Right cardiac atrium (tissue), 5 donors: ENCODE measurements at regions not wholly inside any gene's neighbourhood (a gene's known extent, or its start where the extent isn't known, plus 50 kb on each side); places are given as distances from the start of the nearest gene placed in this dataset.

Source experiments
- ATAC-seq, 2 donors: fragments of 200-7000 bp; cut with Tn5 transposase; one replicate each; pipeline versions ENCODE4 v1.8.0 to v1.9.1; 2020; ENCODE audit warnings: moderate library complexity in 2 of 2, mild to moderate bottlenecking in 1 of 2
- DNase-seq, 3 donors: peaks; one replicate each; pipeline ENCODE4 v3.0.0-alpha.2; 2020
- H3K27ac ChIP-seq: one replicate; pipeline ENCODE4 v1.5.1; 2013; ENCODE audit warnings: mild to moderate bottlenecking, low read length, control low read depth, moderate library complexity
- H3K27me3 ChIP-seq: one replicate; pipeline ENCODE4 v1.6.1; 2013; ENCODE audit not compliant: control insufficient read depth, insufficient read depth
- H3K4me1 ChIP-seq: one replicate; pipeline ENCODE4 v1.6.1; 2013; ENCODE audit warnings: low read length; ENCODE audit not compliant: control insufficient read depth, insufficient read depth
- H3K4me3 ChIP-seq: one replicate; pipeline ENCODE4 v1.5.1; 2013; ENCODE audit warnings: low read length, control low read depth
- H3K9me3 ChIP-seq: one replicate; pipeline ENCODE4 v1.6.1; 2013; ENCODE audit warnings: low read length; ENCODE audit not compliant: control insufficient read depth
- WGBS: extraction: QIAGEN DNeasy Blood & Tissue Kit; methylation state at CpG from one replicate; pipeline ENCODE4 v1.1.7; 2013; 5-methylcytosine and 5-hydroxymethylcytosine counted together
- intact Hi-C, 4 donors: fragments of 100-400 bp; cut with DNase I; formaldehyde crosslinking; loops; one replicate each; pipeline versions ENCODE4 v1.11.0 to v1.14.0; 2022 to 2023
- donor health status: healthy with polysubstance abuse.
- donor health status: DM: no; HTN: yes; CAD: no.
- donor health status: DM: no; HTN: no; CAD: no.
- donor health status: DM: no; HTN: yes; CAD: no; lungs with severe emphysema.
- donor health status: DM: yes; HTN: yes; CAD: no.

DNA sequence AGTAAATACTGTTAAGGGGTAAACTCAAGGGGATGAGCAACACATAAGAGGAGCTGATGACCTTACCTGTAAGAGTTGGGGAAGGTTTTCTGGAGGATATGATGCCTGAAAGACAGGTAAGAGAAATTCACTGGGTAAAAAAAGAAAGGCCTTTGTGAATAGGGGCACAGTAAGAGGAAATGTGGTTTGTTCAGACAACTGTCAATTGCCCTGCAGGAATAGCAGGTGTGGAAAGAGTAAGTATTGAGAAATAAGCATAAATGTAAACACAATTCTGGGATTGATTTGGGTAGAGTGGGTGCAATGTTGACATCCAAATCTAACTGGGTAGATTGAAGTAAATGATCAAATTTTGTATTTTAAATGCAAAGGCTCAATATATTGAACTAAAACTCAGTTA is 670.0 kb downstream of the DHX35 start:
- Histone ChIP-seq H3K27me3 (no peaks in the 10 kb centered on the region), H3K4me3 (no peak overlapping the region), H3K9me3 (no peaks in the 10 kb centered on the region), H3K27ac (no peak overlapping the region), H3K4me1 (no peaks in the 10 kb centered on the region)
- ATAC-seq (no peak), DNase-seq (no peak)
- intact Hi-C loops: no loop called here

DNA sequence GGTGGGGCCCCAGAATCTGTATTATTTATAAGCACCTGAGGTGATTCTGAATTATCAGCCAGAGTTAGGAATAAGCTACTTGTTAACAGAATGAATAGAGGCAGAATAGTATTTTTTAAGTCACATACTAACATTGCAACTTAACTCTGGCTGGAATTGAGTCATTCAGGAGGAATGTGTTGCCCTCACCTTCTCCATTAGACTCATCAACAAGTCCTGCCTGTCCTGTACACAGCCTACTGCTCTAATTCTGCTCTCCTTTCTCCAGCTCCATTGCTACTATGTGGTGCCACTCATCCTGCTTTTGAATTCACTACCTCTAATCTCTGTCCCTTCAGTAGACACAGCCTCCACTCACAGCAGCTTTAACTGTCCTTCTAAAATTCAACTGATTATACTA is 669.4 kb downstream of the DHX35 start:
- ATAC-seq: no peak
- intact Hi-C loops: no loop called here
- H3K27me3 ChIP-seq: no peaks in the 10 kb centered on the region

GRCh38 chr20:39630215-39630908 is 668.2 kb downstream of the DHX35 start:
- no peak for ATAC-seq
- no peak overlapping the region for H3K27ac ChIP-seq
- no peaks in the 10 kb centered on the region for H3K9me3 ChIP-seq
- no peaks in the 10 kb centered on the region for H3K27me3 ChIP-seq
- no peak overlapping the region for H3K4me3 ChIP-seq
- no peak for DNase-seq
- WGBS: 87% methylated on average over 4 of the region's 4 CpGs
- intact Hi-C loops: no loop called here
- no peaks in the 10 kb centered on the region for H3K4me1 ChIP-seq

More for the DNA sequence above, 669.4 kb downstream of the DHX35 start:
- Histone ChIP-seq H3K4me1 (no peaks in the 10 kb centered on the region), H3K9me3 (no peaks in the 10 kb centered on the region), H3K27ac (no peak overlapping the region), H3K4me3 (no peak overlapping the region)
- no peak for DNase-seq

GRCh38 chr20:39627765-39628164 is 665.6 kb downstream of the DHX35 start:
- DNase-seq: no peak
- intact Hi-C loops: no loop called here
- Histone ChIP-seq H3K4me1 (no peaks in the 10 kb centered on the region), H3K27ac (no peak overlapping the region), H3K4me3 (no peak overlapping the region), H3K27me3 (no peaks in the 10 kb centered on the region), H3K9me3 (no peaks in the 10 kb centered on the region)
- ATAC-seq: no peak
- WGBS: 74% methylated on average over 1 of the region's 1 CpG

DNA sequence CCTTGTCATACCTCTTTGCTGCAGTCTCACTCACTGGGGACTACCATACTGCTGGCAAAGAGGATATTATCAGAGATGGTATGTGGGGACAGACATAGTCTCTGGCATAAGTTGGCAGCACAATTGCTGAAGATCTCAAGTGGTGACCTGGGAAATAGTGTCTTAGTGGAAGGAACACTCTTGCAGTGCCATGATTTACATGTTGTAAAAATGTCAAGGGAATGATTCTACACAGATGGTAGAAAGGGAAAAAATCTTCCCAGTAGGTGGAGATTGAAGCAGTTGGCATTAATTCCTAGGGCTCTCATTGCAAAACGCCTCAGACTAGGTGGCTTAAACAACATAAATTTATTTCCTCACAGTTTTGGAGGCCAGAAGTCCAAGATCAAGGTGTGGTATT is 662.2 kb downstream of the DHX35 start:
- no peaks in the 10 kb centered on the region for H3K9me3 ChIP-seq
- H3K4me3 ChIP-seq: no peak overlapping the region
- ATAC-seq: no peak
- H3K27me3 ChIP-seq: no peaks in the 10 kb centered on the region
- H3K27ac ChIP-seq: no peak overlapping the region
- H3K4me1 ChIP-seq: no peaks in the 10 kb centered on the region
- 83% methylated on average over 1 of the region's 1 CpG for WGBS
- intact Hi-C loops: no loop called here
- DNase-seq: no peak

- intact Hi-C loops: no loop called here
- Histone ChIP-seq H3K4me3 (no peak overlapping the region), H3K27me3 (no peaks in the 10 kb centered on the region), H3K9me3 (no peaks in the 10 kb centered on the region), H3K4me1 (no peaks in the 10 kb centered on the region), H3K27ac (no peak overlapping the region)
- DNase-seq (no peak), ATAC-seq (no peak)
- WGBS: 37% methylated on average over 2 of the region's 2 CpGs
Measured at GRCh38 chr20:39623584-39624234, 661.6 kb downstream of the DHX35 start.

DNA sequence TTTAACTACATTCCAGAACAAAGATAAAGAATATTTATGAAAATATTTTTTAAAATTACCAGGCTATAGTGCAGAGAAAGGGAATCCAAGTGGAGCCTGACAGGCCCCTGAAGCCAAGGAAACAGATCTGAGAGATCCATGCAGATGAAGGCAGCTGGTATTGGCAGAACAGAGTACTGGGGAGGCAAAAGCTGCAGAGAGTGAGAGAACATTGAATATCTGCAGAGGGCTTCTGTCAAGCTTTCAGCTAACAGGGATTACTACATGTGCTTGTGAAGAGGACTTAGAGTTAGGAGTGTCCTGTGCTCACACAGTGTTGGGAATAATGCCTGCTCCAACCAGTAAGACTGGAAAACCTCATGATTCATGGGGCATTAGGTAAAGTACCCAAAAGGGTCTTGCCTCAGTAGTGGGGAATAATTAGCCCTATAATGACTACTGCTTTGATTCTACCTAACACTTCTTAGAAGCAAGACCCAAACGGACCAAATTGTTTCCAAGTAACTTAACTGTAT is 657.2 kb downstream of the DHX35 start:
- WGBS: 71% methylated on average over 1 of the region's 1 CpG
- Histone ChIP-seq H3K4me1 (no peaks in the 10 kb centered on the region), H3K9me3 (no peaks in the 10 kb centered on the region), H3K27ac (no peak overlapping the region), H3K27me3 (no peaks in the 10 kb centered on the region), H3K4me3 (no peak overlapping the region)
- intact Hi-C loops: no loop called here
- ATAC-seq (no peak), DNase-seq (no peak)

DNA sequence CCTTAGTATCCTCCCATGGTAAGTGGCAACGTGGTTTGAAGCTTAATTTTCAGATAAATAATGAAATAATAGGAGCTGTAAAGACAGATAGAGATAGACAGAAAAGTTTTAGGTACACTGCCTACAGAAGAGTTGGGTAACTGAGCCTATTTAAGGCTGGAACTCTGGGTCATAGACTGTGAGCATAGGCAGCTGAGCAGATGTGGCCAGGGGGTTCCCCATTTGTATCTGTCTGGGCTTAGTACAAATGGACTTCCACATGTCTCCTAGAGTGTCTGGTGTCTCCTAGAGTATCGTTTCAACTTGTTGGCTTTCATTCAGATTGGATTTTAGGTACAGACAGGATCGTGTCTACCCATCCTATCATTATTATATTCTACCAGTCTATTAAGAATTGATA is 649.8 kb downstream of the DHX35 start:
- no peak for DNase-seq
- intact Hi-C loops: no loop called here
- ATAC-seq: no peak
- H3K9me3 ChIP-seq: no peaks in the 10 kb centered on the region
- H3K27ac ChIP-seq: no peak overlapping the region
- no peaks in the 10 kb centered on the region for H3K4me1 ChIP-seq
- H3K4me3 ChIP-seq: no peak overlapping the region
- WGBS: 69% methylated on average over 3 of the region's 3 CpGs
- H3K27me3 ChIP-seq: no peaks in the 10 kb centered on the region

GRCh38 chr20:39607141-39607540 is 645.0 kb downstream of the DHX35 start:
- 31% methylated on average over 1 of the region's 1 CpG for WGBS
- Histone ChIP-seq H3K9me3 (no peaks in the 10 kb centered on the region), H3K4me1 (no peaks in the 10 kb centered on the region), H3K4me3 (no peak overlapping the region), H3K27ac (no peak overlapping the region), H3K27me3 (no peaks in the 10 kb centered on the region)
- DNase-seq: no peak
- no peak for ATAC-seq
- intact Hi-C loops: no loop called here

DNA sequence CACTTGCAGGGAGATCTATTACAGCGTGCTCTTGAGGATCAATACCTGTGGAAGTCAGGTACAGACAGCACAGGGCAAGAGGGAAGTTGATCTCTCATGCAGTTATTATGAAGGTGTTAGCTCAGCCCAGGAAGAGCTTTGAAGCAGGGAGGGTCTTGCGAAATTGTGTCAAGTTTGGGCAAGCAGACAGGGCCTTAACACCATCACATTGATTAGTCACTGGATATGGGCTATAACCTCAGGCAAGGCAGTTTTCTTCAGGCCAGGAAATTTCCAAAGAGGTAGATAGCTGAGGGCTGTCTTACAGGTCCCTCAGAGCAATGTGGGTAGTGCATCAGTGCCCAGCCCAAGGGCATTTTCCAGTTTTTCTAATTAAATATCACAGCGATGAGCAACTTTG is 643.8 kb downstream of the DHX35 start:
- Histone ChIP-seq H3K4me3 (no peak overlapping the region), H3K27me3 (no peaks in the 10 kb centered on the region), H3K9me3 (no peaks in the 10 kb centered on the region), H3K4me1 (no peaks in the 10 kb centered on the region), H3K27ac (no peak overlapping the region)
- intact Hi-C loops: no loop called here
- DNase-seq: no peak
- 89% methylated on average over 3 of the region's 3 CpGs for WGBS
- ATAC-seq: no peak

- no peaks in the 10 kb centered on the region for H3K9me3 ChIP-seq
- no peaks in the 10 kb centered on the region for H3K27me3 ChIP-seq
- no peak for ATAC-seq
- 92% methylated on average over 2 of the region's 2 CpGs for WGBS
- no peak overlapping the region for H3K4me3 ChIP-seq
- H3K27ac ChIP-seq: no peak overlapping the region
- intact Hi-C loops: no loop called here
- DNase-seq: no peak
- no peaks in the 10 kb centered on the region for H3K4me1 ChIP-seq
Measured at GRCh38 chr20:39605361-39605760, 643.2 kb downstream of the DHX35 start.
